D721Med (cell line): ENCODE measurements at regions not wholly inside any gene's neighbourhood (a gene's known extent, or its start where the extent isn't known, plus 50 kb on each side); places are given as distances from the start of the nearest gene placed in this dataset.

Experiments used
- DNase-seq: peaks from one replicate; pipeline ENCODE4 v3.0.0; 2011; ENCODE audit warnings: low spot score; ENCODE audit not compliant: insufficient read length
- FAIRE-seq: peaks from 2 replicates; lab custom pipeline; 2011; peaks lifted over from hg19 to GRCh38; lab: Jason Lieb, UNC
- TF ChIP-seq, protein P1 (sequence below): IDR thresholded peaks from 2 replicates; pipeline ENCODE4 v1.5.1; 2012; ENCODE audit warnings: mild to moderate bottlenecking, control low read depth; ENCODE audit not compliant: insufficient read depth; ENCODE audit errors: missing control alignments

DNA sequence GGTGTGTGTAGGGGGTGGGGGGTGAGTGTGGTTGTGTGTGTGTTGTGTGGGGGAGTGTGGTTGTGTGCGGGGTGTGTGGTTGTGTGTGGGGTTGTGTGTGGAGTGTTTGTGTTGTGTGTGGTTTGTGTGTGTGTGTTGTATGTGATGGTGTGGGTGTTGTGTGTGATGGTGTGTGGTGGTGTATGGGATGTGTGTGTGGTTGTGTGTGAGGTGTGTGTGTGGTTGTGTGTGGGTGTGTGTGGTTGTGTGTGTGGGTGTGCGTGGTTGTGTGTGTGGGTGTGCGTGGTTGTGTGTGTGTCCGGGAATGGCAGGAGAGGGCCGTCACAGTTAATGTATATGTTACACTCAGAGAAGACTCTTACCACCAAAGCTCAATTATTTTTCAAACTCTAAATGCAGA is 79.8 kb downstream of the TBXT start:
- no peak for FAIRE-seq
- no peak for DNase-seq
- TF ChIP-seq, protein P1, sequence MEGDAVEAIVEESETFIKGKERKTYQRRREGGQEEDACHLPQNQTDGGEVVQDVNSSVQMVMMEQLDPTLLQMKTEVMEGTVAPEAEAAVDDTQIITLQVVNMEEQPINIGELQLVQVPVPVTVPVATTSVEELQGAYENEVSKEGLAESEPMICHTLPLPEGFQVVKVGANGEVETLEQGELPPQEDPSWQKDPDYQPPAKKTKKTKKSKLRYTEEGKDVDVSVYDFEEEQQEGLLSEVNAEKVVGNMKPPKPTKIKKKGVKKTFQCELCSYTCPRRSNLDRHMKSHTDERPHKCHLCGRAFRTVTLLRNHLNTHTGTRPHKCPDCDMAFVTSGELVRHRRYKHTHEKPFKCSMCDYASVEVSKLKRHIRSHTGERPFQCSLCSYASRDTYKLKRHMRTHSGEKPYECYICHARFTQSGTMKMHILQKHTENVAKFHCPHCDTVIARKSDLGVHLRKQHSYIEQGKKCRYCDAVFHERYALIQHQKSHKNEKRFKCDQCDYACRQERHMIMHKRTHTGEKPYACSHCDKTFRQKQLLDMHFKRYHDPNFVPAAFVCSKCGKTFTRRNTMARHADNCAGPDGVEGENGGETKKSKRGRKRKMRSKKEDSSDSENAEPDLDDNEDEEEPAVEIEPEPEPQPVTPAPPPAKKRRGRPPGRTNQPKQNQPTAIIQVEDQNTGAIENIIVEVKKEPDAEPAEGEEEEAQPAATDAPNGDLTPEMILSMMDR: no peak

DNA sequence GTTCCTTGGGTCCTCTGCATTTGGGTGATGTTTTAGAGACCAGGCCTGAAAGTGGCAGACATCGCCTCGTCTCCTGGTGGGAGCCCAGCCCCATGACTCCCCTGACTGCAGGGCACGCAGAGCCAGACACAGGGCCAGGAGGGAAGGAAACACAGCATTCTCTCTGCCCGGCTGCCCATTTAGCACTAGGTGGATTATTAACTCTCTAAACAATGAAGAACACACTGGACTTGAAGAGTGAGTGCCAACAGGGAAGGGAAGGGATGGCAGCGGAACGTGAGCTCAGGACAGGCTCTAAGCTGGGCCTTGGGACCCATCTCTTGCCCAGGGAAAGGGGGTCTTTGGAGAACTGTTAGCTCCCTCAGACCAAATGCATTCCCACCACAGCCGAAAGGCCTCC is 80.4 kb downstream of the TBXT start:
- FAIRE-seq (no peak), DNase-seq (no peak)
- TF ChIP-seq, protein P1: no peak

DNA sequence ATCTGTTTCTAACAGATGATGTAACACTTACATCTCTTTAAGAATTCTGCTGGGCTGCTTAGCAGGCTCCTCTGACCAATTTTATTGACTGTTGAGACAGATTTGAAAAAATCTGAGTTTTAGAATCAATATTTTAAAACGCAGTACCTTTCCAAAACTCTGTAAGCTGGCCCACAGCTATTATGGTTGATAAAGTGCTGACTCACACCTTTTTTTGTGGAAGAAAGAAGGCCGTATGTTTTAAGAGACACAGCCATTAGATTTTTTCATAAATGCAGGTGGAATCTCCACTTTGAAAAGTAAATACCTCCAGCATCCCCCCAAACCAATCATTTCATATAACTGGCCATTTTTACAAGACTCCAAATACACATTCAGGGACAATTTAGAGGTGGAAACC is 82.2 kb downstream of the TBXT start:
- TF ChIP-seq, protein P1: no peak
- DNase-seq: no peak
- no peak for FAIRE-seq

DNA sequence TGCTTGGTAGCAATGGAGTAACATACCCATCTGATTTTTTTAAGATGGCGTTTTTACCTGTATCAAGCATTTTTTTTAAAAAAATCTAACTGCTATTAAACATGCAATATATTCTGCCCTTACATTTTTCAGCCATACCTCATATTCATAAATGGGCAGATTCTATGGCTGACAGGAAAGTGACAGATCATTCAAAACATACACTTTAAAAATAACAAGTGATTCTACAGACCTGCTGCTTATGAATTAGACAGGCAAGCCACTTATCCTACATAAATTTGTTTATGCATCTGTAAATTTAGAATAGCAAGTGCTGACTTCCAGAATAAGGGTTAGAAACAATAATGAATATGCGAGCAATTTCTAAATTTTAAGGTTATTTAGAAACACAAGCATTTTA is 82.7 kb downstream of the TBXT start:
- FAIRE-seq (no peak), DNase-seq (no peak)
- TF ChIP-seq, protein P1: no peak

DNA sequence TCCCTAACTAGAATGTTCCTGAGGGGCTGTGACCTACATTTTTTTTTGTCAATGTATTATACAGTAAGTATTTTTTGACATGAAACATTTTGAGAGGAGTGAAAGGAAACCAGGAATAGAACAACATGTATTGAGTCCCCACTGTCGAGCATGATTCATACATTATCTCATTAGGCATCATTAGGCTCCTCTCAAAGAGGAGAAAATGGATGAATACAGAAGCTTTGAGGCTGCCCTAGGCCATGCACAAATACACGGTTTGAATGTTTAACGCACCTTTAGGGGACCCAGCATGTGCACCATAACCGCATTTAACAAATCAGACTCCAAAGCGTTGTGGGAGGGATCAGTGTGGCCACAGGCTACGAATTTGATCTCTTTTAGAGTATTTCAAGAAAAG is 87.8 kb downstream of the TBXT start:
- FAIRE-seq (no peak), DNase-seq (no peak)
- TF ChIP-seq, protein P1: no peak

DNA sequence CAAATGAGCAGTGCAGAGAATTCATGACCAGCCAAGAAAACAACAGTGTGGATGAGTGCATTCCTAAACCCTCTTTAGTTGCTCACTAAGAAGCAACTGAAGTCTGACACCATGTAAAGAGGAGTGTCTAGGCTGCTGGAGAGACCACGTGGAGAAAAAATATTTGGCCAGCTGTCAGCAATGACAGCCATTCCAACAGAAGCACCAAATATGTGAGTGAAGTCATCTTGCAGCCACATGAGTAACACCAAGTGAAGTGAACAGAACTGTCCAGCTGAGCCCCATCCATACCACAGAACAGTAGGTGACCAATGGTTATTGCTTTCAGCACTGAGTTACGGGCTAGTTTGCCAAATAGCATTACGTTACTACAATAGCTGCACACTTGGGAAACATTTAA is 89.4 kb downstream of the TBXT start:
- TF ChIP-seq, protein P1: no peak
- no peak for FAIRE-seq
- DNase-seq: no peak

DNA sequence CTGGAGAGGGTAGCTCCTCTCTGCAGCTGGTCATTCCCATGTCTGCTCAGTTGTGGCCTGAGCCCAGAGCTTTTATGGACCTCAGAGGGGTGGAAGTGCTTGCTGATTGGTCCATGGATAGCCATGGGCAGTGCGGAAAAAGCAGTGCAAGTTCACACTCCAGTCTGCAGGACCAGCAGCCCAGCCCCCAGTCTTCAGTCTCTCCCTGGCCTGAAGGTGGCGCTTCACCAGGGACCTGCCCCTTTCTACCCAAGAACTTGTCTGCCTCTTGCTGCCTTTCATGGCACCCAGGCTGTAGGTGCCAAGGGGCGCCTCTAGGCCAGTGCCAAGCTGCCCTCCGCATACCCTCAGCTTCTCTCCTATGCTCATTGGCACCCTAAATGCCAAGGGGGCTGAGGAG is 91.0 kb downstream of the TBXT start:
- FAIRE-seq: no peak
- TF ChIP-seq, protein P1: no peak
- no peak for DNase-seq
